Spleen (tissue), 7 donors: ENCODE measurements at regions not wholly inside any gene's neighbourhood (a gene's known extent, or its start where the extent isn't known, plus 50 kb on each side); places are given as distances from the start of the nearest gene placed in this dataset.

ENCODE experiments used
- POLR2A ChIP-seq, 3 donors: fragments of 450-650 bp; IDR thresholded peaks; one replicate each; pipeline ENCODE4 v1.5.1; 2017; ENCODE audit warnings: antibody characterized with exemption in 3 of 3, mild to moderate bottlenecking in 1 of 3
- POLR2AphosphoS5 ChIP-seq, 3 donors: sonication (generic); formaldehyde crosslinking; IDR thresholded peaks; one replicate each; pipeline ENCODE4 v1.5.1; 2017; ENCODE audit warnings: antibody characterized with exemption in 3 of 3
- TF ChIP-seq, protein P1 (sequence below), 11 experiments: fragments of 200-600 bp in 7 of 11; fragments of 450-650 bp in 4 of 11; sonication (generic) in 4 of 11; IDR thresholded peaks in 8 of 11; conservative IDR thresholded peaks in 3 of 11; 1 replicate in 7 of 11; 2 replicates in 4 of 11; pipeline versions ENCODE4 v1.4.0 to v1.8.0; 2016 to 2021; ENCODE audit warnings: antibody characterized with exemption in 11 of 11, inconsistent platforms in 4 of 11, mild to moderate bottlenecking in 1 of 11
- donor health status: DM: no; HTN: no; CAD: no; lungs with moderate emphysema.
- donor health status: DM: no; HTN: no; CAD: no.
- donor health status: DM: no; HTN: no; CAD: no.

DNA sequence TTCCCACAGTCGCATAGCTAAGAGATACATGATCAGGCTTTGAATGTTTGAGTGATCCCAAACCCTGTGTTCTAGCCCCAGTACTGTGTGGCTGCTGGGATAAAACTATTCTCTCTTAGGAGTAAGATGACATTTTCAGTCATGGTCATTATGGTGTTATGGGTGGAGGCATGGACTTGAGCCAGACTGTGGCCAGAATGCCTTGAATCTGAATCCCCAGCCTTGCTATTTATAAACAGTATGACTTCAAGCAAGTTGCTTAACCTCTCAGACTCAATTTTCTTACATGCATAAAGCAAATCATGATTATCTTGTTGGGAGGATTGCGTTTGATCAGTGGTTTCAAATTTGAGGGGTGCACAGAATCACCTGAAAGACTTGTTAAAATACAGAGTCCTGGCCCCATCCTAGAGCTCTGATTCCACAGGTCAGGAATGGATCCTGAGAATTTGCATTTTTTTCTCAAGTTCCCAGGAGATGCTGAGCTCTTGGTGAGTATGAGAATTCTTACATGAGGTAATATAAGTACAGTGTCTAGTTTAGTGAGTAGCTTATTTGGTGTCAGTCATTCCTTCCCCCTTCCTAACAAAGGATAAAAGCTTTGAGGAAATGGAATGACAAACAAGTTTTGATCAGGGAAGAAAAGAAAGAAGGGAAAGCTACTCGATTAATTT, 571.7 kb downstream of the METTL15 start:
- TF ChIP-seq, protein P1, sequence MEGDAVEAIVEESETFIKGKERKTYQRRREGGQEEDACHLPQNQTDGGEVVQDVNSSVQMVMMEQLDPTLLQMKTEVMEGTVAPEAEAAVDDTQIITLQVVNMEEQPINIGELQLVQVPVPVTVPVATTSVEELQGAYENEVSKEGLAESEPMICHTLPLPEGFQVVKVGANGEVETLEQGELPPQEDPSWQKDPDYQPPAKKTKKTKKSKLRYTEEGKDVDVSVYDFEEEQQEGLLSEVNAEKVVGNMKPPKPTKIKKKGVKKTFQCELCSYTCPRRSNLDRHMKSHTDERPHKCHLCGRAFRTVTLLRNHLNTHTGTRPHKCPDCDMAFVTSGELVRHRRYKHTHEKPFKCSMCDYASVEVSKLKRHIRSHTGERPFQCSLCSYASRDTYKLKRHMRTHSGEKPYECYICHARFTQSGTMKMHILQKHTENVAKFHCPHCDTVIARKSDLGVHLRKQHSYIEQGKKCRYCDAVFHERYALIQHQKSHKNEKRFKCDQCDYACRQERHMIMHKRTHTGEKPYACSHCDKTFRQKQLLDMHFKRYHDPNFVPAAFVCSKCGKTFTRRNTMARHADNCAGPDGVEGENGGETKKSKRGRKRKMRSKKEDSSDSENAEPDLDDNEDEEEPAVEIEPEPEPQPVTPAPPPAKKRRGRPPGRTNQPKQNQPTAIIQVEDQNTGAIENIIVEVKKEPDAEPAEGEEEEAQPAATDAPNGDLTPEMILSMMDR (IDR thresholded peaks at IDR 0.05 in 8 of 11, conservative IDR thresholded peaks at IDR 0.05 in 3 of 11) = no peak
- TF ChIP-seq POLR2AphosphoS5 (IDR thresholded peaks at IDR 0.05) = no peak
- no peak for TF ChIP-seq POLR2A (IDR thresholded peaks at IDR 0.05)
